ENCODE measurements at regions not wholly inside any gene's neighbourhood (a gene's known extent, or its start where the extent isn't known, plus 50 kb on each side); places are given as distances from the start of the nearest gene placed in this dataset.
"Not testable (repeated sequence)": the region's sequence is repeated elsewhere in the genome, so short reads cannot be mapped to it uniquely, and the experiment has no call there.

GRCh38 chr15:87477737-87478686, 778.5 kb downstream of the NTRK3 start:
- peak; percentile 55 for DNase-seq (ENCODE audit: low read depth in 2 of 2)

GRCh38 chr15:87477026-87477425, 779.5 kb downstream of the NTRK3 start:
- no peak for DNase-seq (ENCODE audit: low read depth in 2 of 2)

- no peak for DNase-seq (ENCODE audit: low read depth in 2 of 2)
Observed at GRCh38 chr15:87470923-87471322, 785.6 kb downstream of the NTRK3 start.

- not testable (repeated sequence) for DNase-seq (ENCODE audit: low read depth in 2 of 2)
Observed at GRCh38 chr15:87463956-87464355, 792.6 kb downstream of the NTRK3 start.

- no peak for DNase-seq (ENCODE audit: low read depth in 2 of 2)
Observed at GRCh38 chr15:87461631-87462030, 794.9 kb downstream of the NTRK3 start.

GRCh38 chr15:87454860-87455259, 801.7 kb downstream of the NTRK3 start:
- no peak for DNase-seq (ENCODE audit: low read depth in 2 of 2)

GRCh38 chr15:87450314-87450713, 806.2 kb downstream of the NTRK3 start:
- no peak for DNase-seq (ENCODE audit: low read depth in 2 of 2)

GRCh38 chr15:87439090-87439489, 817.4 kb downstream of the NTRK3 start:
- DNase-seq (ENCODE audit: low read depth in 2 of 2), result no peak

GRCh38 chr15:87433871-87434270, 822.7 kb downstream of the NTRK3 start:
- DNase-seq (ENCODE audit: low read depth in 2 of 2), result no peak

GRCh38 chr15:87429754-87430153, 826.8 kb downstream of the NTRK3 start:
- no peak for DNase-seq (ENCODE audit: low read depth in 2 of 2)

- no peak for DNase-seq (ENCODE audit: low read depth in 2 of 2)
Observed at GRCh38 chr15:87420017-87420416, 836.5 kb downstream of the NTRK3 start.

GRCh38 chr15:87419344-87419743, 837.2 kb downstream of the NTRK3 start:
- no peak for DNase-seq (ENCODE audit: low read depth in 2 of 2)

GRCh38 chr15:87416591-87417257, 839.8 kb downstream of the NTRK3 start:
- no peak for DNase-seq (ENCODE audit: low read depth in 2 of 2)

GRCh38 chr15:87408902-87409301, 847.6 kb downstream of the NTRK3 start:
- DNase-seq (ENCODE audit: low read depth in 2 of 2), result no peak

GRCh38 chr15:87403973-87404372, 852.6 kb downstream of the NTRK3 start:
- no peak for DNase-seq (ENCODE audit: low read depth in 2 of 2)

- DNase-seq (ENCODE audit: low read depth in 2 of 2), result no peak
Observed at GRCh38 chr15:87401973-87402372, 854.6 kb downstream of the NTRK3 start.

GRCh38 chr15:87394676-87395075, 861.9 kb downstream of the NTRK3 start:
- no peak for DNase-seq (ENCODE audit: low read depth in 2 of 2)

GRCh38 chr15:87387766-87388165, 868.8 kb downstream of the NTRK3 start:
- peak; percentile 76 to 82 for DNase-seq (ENCODE audit: low read depth in 2 of 2)

- no peak for DNase-seq (ENCODE audit: low read depth in 2 of 2)
Observed at GRCh38 chr15:87374339-87374738, 882.2 kb downstream of the NTRK3 start.

GRCh38 chr15:87369269-87369668, 887.3 kb downstream of the NTRK3 start:
- peak; percentile 95 to 97 for DNase-seq (ENCODE audit: low read depth in 2 of 2)

- no peak for DNase-seq (ENCODE audit: low read depth in 2 of 2)
Observed at GRCh38 chr15:87368511-87368910, 888.0 kb downstream of the NTRK3 start.

- DNase-seq (ENCODE audit: low read depth in 2 of 2), result peak; percentile 76 to 79
Observed at GRCh38 chr15:87365186-87365585, 891.4 kb downstream of the NTRK3 start.

GRCh38 chr15:87362531-87362930, 894.0 kb downstream of the NTRK3 start:
- DNase-seq (ENCODE audit: low read depth in 2 of 2), result no peak

Data from fibroblast of skin of left biceps (primary cell).